ENCODE measurements at regions not wholly inside any gene's neighbourhood (a gene's known extent, or its start where the extent isn't known, plus 50 kb on each side); places are given as distances from the start of the nearest gene placed in this dataset.

DNA sequence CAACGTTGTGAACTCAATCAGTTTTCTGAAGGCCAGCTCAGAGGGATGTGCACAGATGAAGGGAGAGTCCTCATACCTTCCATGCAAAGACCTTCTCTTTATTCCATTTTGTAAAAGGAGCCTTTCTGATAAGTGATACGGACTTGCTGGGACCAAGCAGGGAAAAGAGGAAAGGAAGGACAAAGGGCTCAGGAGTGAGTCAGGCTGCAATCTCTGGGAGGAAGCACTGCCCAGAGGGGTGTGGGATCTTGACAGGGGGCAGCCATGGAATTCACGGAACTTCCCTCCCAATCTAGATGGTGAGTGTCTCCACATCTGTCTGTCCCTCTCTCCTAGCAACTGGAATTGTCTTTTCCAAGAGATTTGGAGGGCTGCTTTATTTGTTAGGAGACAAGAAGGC is 281.4 kb upstream of the CELF4 start:
- Histone ChIP-seq H3K9ac (replicated peaks; ENCODE audit: extremely low read depth, insufficient read depth, low read length) (no peak overlapping the region), H3K4me3 (replicated peaks in 1 of 3; ENCODE audit: insufficient read depth in 1 of 3, low read depth in 1 of 3, low read length in 3 of 3) (no peak overlapping the region), H3K9me1 (replicated peaks; ENCODE audit: control insufficient read depth, extremely low read depth, insufficient read depth, low read length) (no peaks in the 10 kb centered on the region), H2AFZ (ENCODE audit: low read depth, low read length) (no peak overlapping the region), H3K4me2 (ENCODE audit: insufficient read depth, low read length) (no peak overlapping the region), H3K4me1 (ENCODE audit: control insufficient read depth, extremely low read depth, insufficient read depth, low read length) (no peaks in the 10 kb centered on the region), H3K9me3 (replicated peaks; ENCODE audit: control insufficient read depth, insufficient read depth, low read length) (peaks cover 5% of the 10 kb centered on the region), H3K79me2 (ENCODE audit: control insufficient read depth, insufficient read depth, low read length) (no peaks in the 10 kb centered on the region), H4K20me1 (replicated peaks; ENCODE audit: control insufficient read depth, extremely low read depth, insufficient read depth, low read length) (no peaks in the 10 kb centered on the region), H3K27me3 (ENCODE audit: control insufficient read depth in 2 of 2, insufficient read depth in 2 of 2, low read length in 2 of 2) (no peaks in the 10 kb centered on the region), H3K36me3 (ENCODE audit: control insufficient read depth in 2 of 2, extremely low read depth in 1 of 2, insufficient read depth in 2 of 2, low read length in 2 of 2) (no peaks in the 10 kb centered on the region), H3K27ac (ENCODE audit: insufficient read depth, low read depth, low read length) (no peak overlapping the region)
- intact Hi-C loops (cut with micrococcal nuclease) = no loop called here
- CTCF ChIA-PET = no interaction called here
- TF ChIP-seq MYC (IDR thresholded peaks at IDR 0.05; ENCODE audit: low read depth, low read length) = no peak
- no peak for TF ChIP-seq CTCF (IDR thresholded peaks at IDR 0.05; ENCODE audit: extremely low read depth in 1 of 2, insufficient read depth in 1 of 2, low read depth in 1 of 2, low read length in 2 of 2)
- no peak for TF ChIP-seq MAX (IDR thresholded peaks at IDR 0.05; ENCODE audit: insufficient read depth, insufficient read length)
- no peak for TF ChIP-seq EZH2 (IDR thresholded peaks at IDR 0.05; ENCODE audit: borderline replicate concordance, low read depth, low read length, severe bottlenecking)
- TF ChIP-seq FOS (IDR thresholded peaks at IDR 0.05; ENCODE audit: borderline replicate concordance, insufficient read depth, low read length) = no peak
- TF ChIP-seq POLR2A (IDR thresholded peaks at IDR 0.05; ENCODE audit: low read depth, low read length) = no peak
- no peak for TF ChIP-seq JUN (IDR thresholded peaks at IDR 0.05; ENCODE audit: borderline replicate concordance, insufficient read depth, insufficient read length, low read depth)
- no peak for TF ChIP-seq POLR2AphosphoS5 (IDR thresholded peaks at IDR 0.05; ENCODE audit: insufficient read depth, low read depth, low read length)
- TF ChIP-seq GATA2 (IDR thresholded peaks at IDR 0.05; ENCODE audit: insufficient read depth, insufficient read length, low read depth, low read length) = no peak
- POLR2A ChIA-PET = no interaction called here
- DNase-seq (ENCODE audit: low read depth, low spot score) (no peak), FAIRE-seq (no peak)
- no TSS peak for BruUV-seq (replicated peaks)
- dilution Hi-C loops (cut with MboI; ENCODE audit: extremely low pct_ligation_motif_present, low sequenced_read_pairs) = no loop called here

Data from endothelial cell of umbilical vein (primary cell).